ENCODE measurements at regions not wholly inside any gene's neighbourhood (a gene's known extent, or its start where the extent isn't known, plus 50 kb on each side); places are given as distances from the start of the nearest gene placed in this dataset.

DNA sequence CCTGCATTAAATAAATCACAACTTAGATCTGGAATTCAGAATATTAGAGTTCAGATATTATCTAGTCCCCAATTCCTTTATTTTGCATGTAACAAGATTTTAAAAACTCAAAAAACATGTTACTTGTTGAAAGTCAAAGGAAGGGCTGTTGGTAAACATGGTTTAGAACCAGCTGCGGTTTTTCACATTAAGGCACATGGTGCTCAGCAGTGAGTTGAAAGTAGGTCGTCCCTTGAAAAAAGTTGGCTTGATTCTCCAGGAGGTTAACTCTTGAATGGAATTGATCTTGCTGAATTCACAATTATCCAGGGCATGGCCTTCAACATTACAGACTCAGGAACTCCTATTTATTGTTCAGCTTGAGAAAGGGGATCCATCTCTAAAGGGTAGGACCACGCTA, 277.1 kb upstream of the DUSP10 start:
- TF ChIP-seq SNAI2 (CRISPR knock-in tag; IDR thresholded peaks at IDR 0.05) (no peak), ZNF8 (CRISPR knock-in tag; IDR thresholded peaks at IDR 0.05) (no peak), RARB (CRISPR knock-in tag; IDR thresholded peaks at IDR 0.05) (no peak), ZNF70 (CRISPR knock-in tag; IDR thresholded peaks at IDR 0.05) (no peak), ZFP30 (CRISPR knock-in tag; IDR thresholded peaks at IDR 0.05) (no peak), ZC3H10 (CRISPR knock-in tag; IDR thresholded peaks at IDR 0.05) (no peak)
- TF ChIP-seq, protein P1, sequence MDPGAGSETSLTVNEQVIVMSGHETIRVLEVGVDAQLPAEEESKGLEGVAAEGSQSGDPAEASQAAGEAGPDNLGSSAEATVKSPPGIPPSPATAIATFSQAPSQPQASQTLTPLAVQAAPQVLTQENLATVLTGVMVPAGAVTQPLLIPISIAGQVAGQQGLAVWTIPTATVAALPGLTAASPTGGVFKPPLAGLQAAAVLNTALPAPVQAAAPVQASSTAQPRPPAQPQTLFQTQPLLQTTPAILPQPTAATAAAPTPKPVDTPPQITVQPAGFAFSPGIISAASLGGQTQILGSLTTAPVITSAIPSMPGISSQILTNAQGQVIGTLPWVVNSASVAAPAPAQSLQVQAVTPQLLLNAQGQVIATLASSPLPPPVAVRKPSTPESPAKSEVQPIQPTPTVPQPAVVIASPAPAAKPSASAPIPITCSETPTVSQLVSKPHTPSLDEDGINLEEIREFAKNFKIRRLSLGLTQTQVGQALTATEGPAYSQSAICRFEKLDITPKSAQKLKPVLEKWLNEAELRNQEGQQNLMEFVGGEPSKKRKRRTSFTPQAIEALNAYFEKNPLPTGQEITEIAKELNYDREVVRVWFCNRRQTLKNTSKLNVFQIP (CRISPR knock-in tag; IDR thresholded peaks at IDR 0.05; ENCODE audit: borderline replicate concordance, low read depth), result no peak
- TF ChIP-seq, protein P2, sequence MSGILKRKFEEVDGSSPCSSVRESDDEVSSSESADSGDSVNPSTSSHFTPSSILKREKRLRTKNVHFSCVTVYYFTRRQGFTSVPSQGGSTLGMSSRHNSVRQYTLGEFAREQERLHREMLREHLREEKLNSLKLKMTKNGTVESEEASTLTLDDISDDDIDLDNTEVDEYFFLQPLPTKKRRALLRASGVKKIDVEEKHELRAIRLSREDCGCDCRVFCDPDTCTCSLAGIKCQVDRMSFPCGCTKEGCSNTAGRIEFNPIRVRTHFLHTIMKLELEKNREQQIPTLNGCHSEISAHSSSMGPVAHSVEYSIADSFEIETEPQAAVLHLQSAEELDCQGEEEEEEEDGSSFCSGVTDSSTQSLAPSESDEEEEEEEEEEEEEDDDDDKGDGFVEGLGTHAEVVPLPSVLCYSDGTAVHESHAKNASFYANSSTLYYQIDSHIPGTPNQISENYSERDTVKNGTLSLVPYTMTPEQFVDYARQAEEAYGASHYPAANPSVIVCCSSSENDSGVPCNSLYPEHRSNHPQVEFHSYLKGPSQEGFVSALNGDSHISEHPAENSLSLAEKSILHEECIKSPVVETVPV (CRISPR knock-in tag; IDR thresholded peaks at IDR 0.05), result no peak
- TF ChIP-seq, protein P3, sequence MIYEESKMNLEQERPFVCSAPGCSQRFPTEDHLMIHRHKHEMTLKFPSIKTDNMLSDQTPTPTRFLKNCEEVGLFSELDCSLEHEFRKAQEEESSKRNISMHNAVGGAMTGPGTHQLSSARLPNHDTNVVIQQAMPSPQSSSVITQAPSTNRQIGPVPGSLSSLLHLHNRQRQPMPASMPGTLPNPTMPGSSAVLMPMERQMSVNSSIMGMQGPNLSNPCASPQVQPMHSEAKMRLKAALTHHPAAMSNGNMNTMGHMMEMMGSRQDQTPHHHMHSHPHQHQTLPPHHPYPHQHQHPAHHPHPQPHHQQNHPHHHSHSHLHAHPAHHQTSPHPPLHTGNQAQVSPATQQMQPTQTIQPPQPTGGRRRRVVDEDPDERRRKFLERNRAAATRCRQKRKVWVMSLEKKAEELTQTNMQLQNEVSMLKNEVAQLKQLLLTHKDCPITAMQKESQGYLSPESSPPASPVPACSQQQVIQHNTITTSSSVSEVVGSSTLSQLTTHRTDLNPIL (CRISPR knock-in tag; IDR thresholded peaks at IDR 0.05; ENCODE audit: low read depth), result no peak
- TF ChIP-seq, protein P4, sequence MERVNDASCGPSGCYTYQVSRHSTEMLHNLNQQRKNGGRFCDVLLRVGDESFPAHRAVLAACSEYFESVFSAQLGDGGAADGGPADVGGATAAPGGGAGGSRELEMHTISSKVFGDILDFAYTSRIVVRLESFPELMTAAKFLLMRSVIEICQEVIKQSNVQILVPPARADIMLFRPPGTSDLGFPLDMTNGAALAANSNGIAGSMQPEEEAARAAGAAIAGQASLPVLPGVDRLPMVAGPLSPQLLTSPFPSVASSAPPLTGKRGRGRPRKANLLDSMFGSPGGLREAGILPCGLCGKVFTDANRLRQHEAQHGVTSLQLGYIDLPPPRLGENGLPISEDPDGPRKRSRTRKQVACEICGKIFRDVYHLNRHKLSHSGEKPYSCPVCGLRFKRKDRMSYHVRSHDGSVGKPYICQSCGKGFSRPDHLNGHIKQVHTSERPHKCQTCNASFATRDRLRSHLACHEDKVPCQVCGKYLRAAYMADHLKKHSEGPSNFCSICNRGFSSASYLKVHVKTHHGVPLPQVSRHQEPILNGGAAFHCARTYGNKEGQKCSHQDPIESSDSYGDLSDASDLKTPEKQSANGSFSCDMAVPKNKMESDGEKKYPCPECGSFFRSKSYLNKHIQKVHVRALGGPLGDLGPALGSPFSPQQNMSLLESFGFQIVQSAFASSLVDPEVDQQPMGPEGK (CRISPR knock-in tag; IDR thresholded peaks at IDR 0.05; ENCODE audit: borderline replicate concordance), result no peak

Measured in SK-N-SH treated with all-trans-retinoic acid at 6 μM for 48 hours (cell line).